ENCODE measurements at regions not wholly inside any gene's neighbourhood (a gene's known extent, or its start where the extent isn't known, plus 50 kb on each side); places are given as distances from the start of the nearest gene placed in this dataset.

GRCh38 chr18:39305766-39306165, 1740.2 kb upstream of the CELF4 start:
- in situ Hi-C loops (cut with MboI; ENCODE audit: low pct_unique_long_range_greater_than_20kb, low sequenced_read_pairs, unreplicated experiment), result loop anchor here (25.0 kb wide), 1 partner anchor 107 kb away; no protein-coding TSS in a partner anchor
- no peak for DNase-seq (ENCODE audit: low spot score)
- no peak for TF ChIP-seq CTCF (IDR thresholded peaks at IDR 0.05; ENCODE audit: extremely low read depth, insufficient read depth, missing control alignments)

- DNase-seq (ENCODE audit: low spot score), result no peak
- in situ Hi-C loops (cut with MboI; ENCODE audit: low pct_unique_long_range_greater_than_20kb, low sequenced_read_pairs, unreplicated experiment), result loop anchor here (25.0 kb wide), 1 partner anchor 110 kb away; no protein-coding TSS in a partner anchor
- no peak for TF ChIP-seq CTCF (IDR thresholded peaks at IDR 0.05; ENCODE audit: extremely low read depth, insufficient read depth, missing control alignments)
Measured at GRCh38 chr18:39302481-39302880, 1736.9 kb upstream of the CELF4 start.

- no peak for TF ChIP-seq CTCF (IDR thresholded peaks at IDR 0.05; ENCODE audit: extremely low read depth, insufficient read depth, missing control alignments)
- DNase-seq (ENCODE audit: low spot score), result no peak
- in situ Hi-C loops (cut with MboI; ENCODE audit: low pct_unique_long_range_greater_than_20kb, low sequenced_read_pairs, unreplicated experiment), result no loop called here
Measured at GRCh38 chr18:39299152-39299551, 1733.6 kb upstream of the CELF4 start.

GRCh38 chr18:39297225-39297624, 1731.6 kb upstream of the CELF4 start:
- in situ Hi-C loops (cut with MboI; ENCODE audit: low pct_unique_long_range_greater_than_20kb, low sequenced_read_pairs, unreplicated experiment), result no loop called here
- TF ChIP-seq CTCF (IDR thresholded peaks at IDR 0.05; ENCODE audit: extremely low read depth, insufficient read depth, missing control alignments), result no peak
- no peak for DNase-seq (ENCODE audit: low spot score)

DNA sequence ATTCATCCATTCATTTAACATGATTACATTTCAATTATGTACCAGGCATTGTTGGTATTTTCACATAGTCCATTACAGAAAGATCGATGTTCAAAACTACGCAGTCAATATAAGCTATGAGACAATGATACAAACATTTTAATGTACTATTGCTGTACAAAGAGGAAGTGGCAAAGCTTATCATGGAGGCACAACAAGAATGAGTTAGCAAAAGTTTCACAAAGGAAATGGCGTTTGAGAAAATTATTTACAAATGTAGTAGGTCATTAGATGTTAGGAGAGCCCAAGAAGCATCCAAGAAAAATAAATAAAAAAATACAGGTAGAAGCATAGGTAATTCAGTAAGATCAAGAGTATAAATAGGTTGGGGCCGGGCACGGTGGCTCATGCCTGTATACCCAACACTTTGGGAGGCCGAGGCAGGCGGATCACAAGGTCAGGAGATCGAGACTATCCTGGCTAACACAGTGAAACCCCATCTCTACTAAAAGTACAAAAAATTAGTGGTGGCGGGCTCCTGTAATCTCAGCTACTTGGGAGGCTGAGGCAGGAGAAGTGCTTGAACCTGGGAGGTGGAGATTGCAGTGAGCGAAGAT, 1730.8 kb upstream of the CELF4 start:
- no peak for DNase-seq (ENCODE audit: low spot score)
- in situ Hi-C loops (cut with MboI; ENCODE audit: low pct_unique_long_range_greater_than_20kb, low sequenced_read_pairs, unreplicated experiment), result no loop called here
- no peak for TF ChIP-seq CTCF (IDR thresholded peaks at IDR 0.05; ENCODE audit: extremely low read depth, insufficient read depth, missing control alignments)

GRCh38 chr18:39276764-39277163, 1711.2 kb upstream of the CELF4 start:
- in situ Hi-C loops (cut with MboI; ENCODE audit: low pct_unique_long_range_greater_than_20kb, low sequenced_read_pairs, unreplicated experiment), result no loop called here
- no peak for DNase-seq (ENCODE audit: low spot score)
- no peak for TF ChIP-seq CTCF (IDR thresholded peaks at IDR 0.05; ENCODE audit: extremely low read depth, insufficient read depth, missing control alignments)
